H9 (cell line): ENCODE measurements at regions not wholly inside any gene's neighbourhood (a gene's known extent, or its start where the extent isn't known, plus 50 kb on each side); places are given as distances from the start of the nearest gene placed in this dataset.

ENCODE experiments used
- DNase-seq: peaks from one replicate; pipeline ENCODE4 v3.0.0-alpha.2; 2017
- H2AFZ ChIP-seq: one replicate; pipeline ENCODE4 v1.6.1; 2013; ENCODE audit warnings: mild to moderate bottlenecking, low read length, control low read depth, moderate library complexity
- H2AK5ac ChIP-seq: 2 replicates; pipeline ENCODE4 v1.6.1; 2013; ENCODE audit warnings: low read length, control low read depth, mixed read lengths; ENCODE audit not compliant: insufficient read length
- H2BK120ac ChIP-seq: one replicate; pipeline ENCODE4 v1.6.1; 2013; ENCODE audit warnings: low read depth, mild to moderate bottlenecking, low read length, control low read depth, inconsistent platforms; ENCODE audit not compliant: poor library complexity, severe bottlenecking
- H2BK12ac ChIP-seq: 2 replicates; pipeline ENCODE4 v1.6.1; 2013; ENCODE audit warnings: low read length, control low read depth, mixed read lengths, low read depth; ENCODE audit not compliant: insufficient read length
- H2BK15ac ChIP-seq: 2 replicates; pipeline ENCODE4 v1.6.1; 2013; ENCODE audit warnings: low read depth, low read length, control low read depth
- H2BK20ac ChIP-seq: one replicate; pipeline ENCODE4 v1.6.1; 2013; ENCODE audit warnings: low read depth, mild to moderate bottlenecking, low read length, control low read depth, inconsistent platforms; ENCODE audit not compliant: poor library complexity, severe bottlenecking
- H2BK5ac ChIP-seq: 2 replicates; pipeline ENCODE4 v1.6.1; 2013; ENCODE audit warnings: low read length, control low read depth, mixed read lengths; ENCODE audit not compliant: insufficient read length
- H3K14ac ChIP-seq: 2 replicates; pipeline ENCODE4 v1.6.1; 2013; ENCODE audit warnings: low read length, control low read depth; ENCODE audit not compliant: insufficient read depth
- H3K18ac ChIP-seq: 2 replicates; pipeline ENCODE4 v1.6.1; 2013; ENCODE audit warnings: low read depth, mild to moderate bottlenecking, mixed read lengths, low read length, control low read depth; ENCODE audit not compliant: insufficient read length
- H3K23ac ChIP-seq: 2 replicates; pipeline ENCODE4 v1.6.1; 2013; ENCODE audit warnings: low read length, control low read depth, mixed read lengths, low read depth; ENCODE audit not compliant: insufficient read length
- H3K23me2 ChIP-seq: 2 replicates; pipeline ENCODE4 v1.6.1; 2013; ENCODE audit warnings: low read depth, mild to moderate bottlenecking, mixed read lengths, low read length, control low read depth; ENCODE audit not compliant: insufficient read length, poor library complexity, severe bottlenecking
- H3K27ac ChIP-seq: 2 replicates; pipeline ENCODE4 v1.5.1; 2013; ENCODE audit warnings: low read length, control low read depth, mixed read lengths, low read depth; ENCODE audit not compliant: insufficient read length
- H3K27me3 ChIP-seq: 2 replicates; pipeline ENCODE4 v1.6.1; 2013; ENCODE audit warnings: low read length, control low read depth, inconsistent platforms; ENCODE audit not compliant: insufficient read depth
- H3K4ac ChIP-seq: 2 replicates; pipeline ENCODE4 v1.6.1; 2013; ENCODE audit warnings: low read depth, mild to moderate bottlenecking, control low read depth, inconsistent platforms, low read length, moderate library complexity
- H3K4me1 ChIP-seq: 2 replicates; pipeline ENCODE4 v1.6.1; 2013; ENCODE audit warnings: low read length, control low read depth, inconsistent platforms; ENCODE audit not compliant: insufficient read depth
- H3K4me2 ChIP-seq: 2 replicates; pipeline ENCODE4 v1.6.1; 2013; ENCODE audit warnings: low read length, control low read depth, mixed read lengths; ENCODE audit not compliant: insufficient read length, insufficient read depth
- H3K56ac ChIP-seq: 2 replicates; pipeline ENCODE4 v1.6.1; 2013; ENCODE audit warnings: low read depth, mild to moderate bottlenecking, mixed read lengths, low read length, control low read depth; ENCODE audit not compliant: insufficient read length
- H3K79me1 ChIP-seq: 2 replicates; pipeline ENCODE4 v1.6.1; 2013; ENCODE audit warnings: low read depth, mild to moderate bottlenecking, moderate library complexity, low read length, control low read depth, inconsistent platforms; ENCODE audit not compliant: insufficient read depth, poor library complexity, severe bottlenecking
- H3K79me2 ChIP-seq: 2 replicates; pipeline ENCODE4 v1.6.1; 2013; ENCODE audit warnings: low read length, control low read depth, inconsistent platforms; ENCODE audit not compliant: insufficient read depth
- H3K9ac ChIP-seq: 2 replicates; pipeline ENCODE4 v1.6.1; 2013; ENCODE audit warnings: low read length, control low read depth, mixed read lengths; ENCODE audit not compliant: insufficient read length; ENCODE audit errors: extremely low read depth
- H3K9me3 ChIP-seq: one replicate; pipeline ENCODE4 v1.6.1; 2013; ENCODE audit warnings: low read depth, low read length, inconsistent platforms; ENCODE audit not compliant: control insufficient read depth
- H3T11ph ChIP-seq: one replicate; pipeline ENCODE4 v1.6.1; 2013; ENCODE audit warnings: mild to moderate bottlenecking, low read length, control low read depth, inconsistent platforms
- H4K20me1 ChIP-seq: one replicate; pipeline ENCODE4 v1.6.1; 2013; ENCODE audit not compliant: control insufficient read depth, insufficient read length, insufficient read depth
- H4K5ac ChIP-seq: 2 replicates; pipeline ENCODE4 v1.6.1; 2013; ENCODE audit warnings: low read depth, mild to moderate bottlenecking, mixed read lengths, low read length, control low read depth; ENCODE audit not compliant: insufficient read length
- H4K8ac ChIP-seq: replicated peaks from 2 replicates; pipeline ENCODE4 v1.6.1; 2013; ENCODE audit warnings: low read length, control low read depth, mixed read lengths, low read depth; ENCODE audit not compliant: insufficient read length
- H4K91ac ChIP-seq: 2 replicates; pipeline ENCODE4 v1.6.1; 2013; ENCODE audit warnings: low read depth, mild to moderate bottlenecking, moderate library complexity, mixed read lengths, low read length, control low read depth; ENCODE audit not compliant: insufficient read length
- H3K27ac Mint-ChIP-seq, 3 experiments: 2 replicates in 2 of 3; 3 replicates in 1 of 3; pipeline ENCODE4 v1.8.0; 2020 to 2021; ENCODE audit warnings: mixed read lengths in 3 of 3, mild to moderate bottlenecking in 1 of 3, moderate library complexity in 1 of 3
- H3K27me3 Mint-ChIP-seq: 2 replicates; pipeline ENCODE4 v1.8.0; 2021; ENCODE audit warnings: low read depth, mild to moderate bottlenecking, moderate library complexity, mixed read lengths
- H3K36me3 Mint-ChIP-seq, 3 experiments: 2 replicates in 2 of 3; 3 replicates in 1 of 3; pipeline ENCODE4 v1.8.0; 2020 to 2021; ENCODE audit warnings: low read depth in 3 of 3, mixed read lengths in 3 of 3; ENCODE audit not compliant: insufficient read depth in 1 of 3
- H3K4me1 Mint-ChIP-seq, 2 experiments: 2 replicates each; pipeline ENCODE4 v1.8.0; 2020; ENCODE audit warnings: mixed read lengths in 2 of 2
- H3K4me3 Mint-ChIP-seq, 2 experiments: 2 replicates in 1 of 2; 3 replicates in 1 of 2; pipeline ENCODE4 v1.8.0; 2020 to 2021; ENCODE audit warnings: mild to moderate bottlenecking in 2 of 2, mixed read lengths in 2 of 2, moderate library complexity in 1 of 2
- H3K9me3 Mint-ChIP-seq, 2 experiments: 2 replicates in 1 of 2; 3 replicates in 1 of 2; pipeline ENCODE4 v1.8.0; 2020; ENCODE audit warnings: mild to moderate bottlenecking in 2 of 2, mixed read lengths in 2 of 2, moderate library complexity in 1 of 2
- WGBS: extraction: QIAGEN DNeasy Blood & Tissue Kit; methylation state at CpG from one replicate; pipeline ENCODE4 v1.1.7; 2013; ENCODE audit warnings: missing lambda C conversion rate, low lambda C conversion rate, mixed read lengths; ENCODE audit not compliant: insufficient read length; ENCODE audit errors: extremely low coverage; 5-methylcytosine and 5-hydroxymethylcytosine counted together
- TF ChIP-seq, protein P1 (sequence below): fragments of 200-600 bp; sonication (generic); conservative IDR thresholded peaks from 3 replicates; pipeline ENCODE4 v1.8.0; 2021; ENCODE audit warnings: antibody characterized with exemption, mild to moderate bottlenecking

DNA sequence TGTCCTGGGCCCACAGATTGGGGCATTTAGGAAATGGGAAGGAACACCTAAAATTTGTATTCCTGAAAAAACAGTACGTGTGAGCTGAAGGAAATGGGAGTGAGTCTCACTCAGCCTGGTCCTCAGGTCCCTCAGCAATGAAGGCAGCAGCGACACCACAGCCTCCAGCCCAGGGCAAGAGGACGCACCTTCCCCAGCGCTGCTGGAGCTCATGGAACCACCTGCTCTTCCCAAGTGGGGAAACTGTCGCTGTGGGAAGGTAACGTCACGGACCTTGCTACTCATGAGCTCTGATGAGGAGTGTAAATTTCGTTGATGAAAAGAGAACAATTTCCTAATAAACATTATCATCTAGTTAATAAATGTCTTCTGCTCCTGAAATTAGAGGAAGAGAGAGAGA lies 323.6 kb downstream of the EIPR1 start:
- no peak overlapping the region for H3K4me2 ChIP-seq
- H2BK5ac ChIP-seq, result no peak overlapping the region
- no peak overlapping the region for H3T11ph ChIP-seq
- Mint-ChIP-seq H3K4me3 (no peak overlapping the region), H3K27me3 (0 out of 2 replicates have a peak, but pooled peaks cover 4% of the 10 kb centered on the region), H3K36me3 (no peaks in the 10 kb centered on the region; a peak in 2 of 7 replicates), H3K9me3 (peaks cover 7 to 14% of the 10 kb centered on the region in 2 experiments; a peak in 4 of 5 replicates), H3K27ac (0 out of 7 replicates have a peak overlapping the region, but pooled peaks of 1 of the 3 experiments have one; percentile 17), H3K4me1 (peaks cover 2 to 4% of the 10 kb centered on the region in 2 experiments; a peak in 2 of 4 replicates)
- H3K23me2 ChIP-seq, result no peaks in the 10 kb centered on the region
- H3K79me1 ChIP-seq, result no peaks in the 10 kb centered on the region
- no peaks in the 10 kb centered on the region for H3K4me1 ChIP-seq
- H4K5ac ChIP-seq, result no peak overlapping the region
- no peak overlapping the region for H4K91ac ChIP-seq
- no peak overlapping the region for H2BK15ac ChIP-seq
- H4K20me1 ChIP-seq, result no peaks in the 10 kb centered on the region
- no peak overlapping the region for H3K56ac ChIP-seq
- H3K14ac ChIP-seq, result no peak overlapping the region; the same call in 1 of the 2 replicates
- H3K9ac ChIP-seq, result no peak overlapping the region
- no peak overlapping the region for H3K18ac ChIP-seq
- no peaks in the 10 kb centered on the region for H3K9me3 ChIP-seq
- no peak overlapping the region for H3K23ac ChIP-seq
- TF ChIP-seq, protein P1, sequence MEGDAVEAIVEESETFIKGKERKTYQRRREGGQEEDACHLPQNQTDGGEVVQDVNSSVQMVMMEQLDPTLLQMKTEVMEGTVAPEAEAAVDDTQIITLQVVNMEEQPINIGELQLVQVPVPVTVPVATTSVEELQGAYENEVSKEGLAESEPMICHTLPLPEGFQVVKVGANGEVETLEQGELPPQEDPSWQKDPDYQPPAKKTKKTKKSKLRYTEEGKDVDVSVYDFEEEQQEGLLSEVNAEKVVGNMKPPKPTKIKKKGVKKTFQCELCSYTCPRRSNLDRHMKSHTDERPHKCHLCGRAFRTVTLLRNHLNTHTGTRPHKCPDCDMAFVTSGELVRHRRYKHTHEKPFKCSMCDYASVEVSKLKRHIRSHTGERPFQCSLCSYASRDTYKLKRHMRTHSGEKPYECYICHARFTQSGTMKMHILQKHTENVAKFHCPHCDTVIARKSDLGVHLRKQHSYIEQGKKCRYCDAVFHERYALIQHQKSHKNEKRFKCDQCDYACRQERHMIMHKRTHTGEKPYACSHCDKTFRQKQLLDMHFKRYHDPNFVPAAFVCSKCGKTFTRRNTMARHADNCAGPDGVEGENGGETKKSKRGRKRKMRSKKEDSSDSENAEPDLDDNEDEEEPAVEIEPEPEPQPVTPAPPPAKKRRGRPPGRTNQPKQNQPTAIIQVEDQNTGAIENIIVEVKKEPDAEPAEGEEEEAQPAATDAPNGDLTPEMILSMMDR, result no peak
- no peak overlapping the region for H4K8ac ChIP-seq
- no peak overlapping the region for H2AFZ ChIP-seq
- DNase-seq, result no peak
- H2BK12ac ChIP-seq, result no peak overlapping the region
- no peak overlapping the region for H2BK120ac ChIP-seq
- H3K27me3 ChIP-seq, result no peaks in the 10 kb centered on the region
- H3K79me2 ChIP-seq, result no peaks in the 10 kb centered on the region
- H2BK20ac ChIP-seq, result no peak overlapping the region
- no peak overlapping the region for H2AK5ac ChIP-seq
- no peak overlapping the region for H3K27ac ChIP-seq
- H3K4ac ChIP-seq, result no peak overlapping the region
- no CpG with 5 or more reads among the region's 8 CpGs for WGBS
